PC-3 (cell line): ENCODE measurements at regions not wholly inside any gene's neighbourhood (a gene's known extent, or its start where the extent isn't known, plus 50 kb on each side); places are given as distances from the start of the nearest gene placed in this dataset.

Experiments
- EZH2 ChIP-seq: fragments of 300-600 bp; sonication (generic); IDR thresholded peaks from one replicate; pipeline ENCODE4 v1.6.1; 2017; ENCODE audit warnings: antibody characterized with exemption, mild to moderate bottlenecking, low read length; ENCODE audit not compliant: unreplicated experiment
- EZH2phosphoT487 ChIP-seq: fragments of 300-600 bp; sonication (generic); IDR thresholded peaks from 2 replicates; pipeline ENCODE4 v1.6.1; 2018; ENCODE audit warnings: mild to moderate bottlenecking, antibody characterized with exemption, low read length, borderline replicate concordance
- TF ChIP-seq, protein P1 (sequence below): fragments of 300-600 bp; sonication (generic); conservative IDR thresholded peaks from 2 replicates; pipeline ENCODE4 v1.5.1; 2017; ENCODE audit warnings: antibody characterized with exemption, low read depth, mild to moderate bottlenecking, low read length

GRCh38 chr2:16014041-16014787, 73.9 kb downstream of the MYCN start:
- TF ChIP-seq, protein P1, sequence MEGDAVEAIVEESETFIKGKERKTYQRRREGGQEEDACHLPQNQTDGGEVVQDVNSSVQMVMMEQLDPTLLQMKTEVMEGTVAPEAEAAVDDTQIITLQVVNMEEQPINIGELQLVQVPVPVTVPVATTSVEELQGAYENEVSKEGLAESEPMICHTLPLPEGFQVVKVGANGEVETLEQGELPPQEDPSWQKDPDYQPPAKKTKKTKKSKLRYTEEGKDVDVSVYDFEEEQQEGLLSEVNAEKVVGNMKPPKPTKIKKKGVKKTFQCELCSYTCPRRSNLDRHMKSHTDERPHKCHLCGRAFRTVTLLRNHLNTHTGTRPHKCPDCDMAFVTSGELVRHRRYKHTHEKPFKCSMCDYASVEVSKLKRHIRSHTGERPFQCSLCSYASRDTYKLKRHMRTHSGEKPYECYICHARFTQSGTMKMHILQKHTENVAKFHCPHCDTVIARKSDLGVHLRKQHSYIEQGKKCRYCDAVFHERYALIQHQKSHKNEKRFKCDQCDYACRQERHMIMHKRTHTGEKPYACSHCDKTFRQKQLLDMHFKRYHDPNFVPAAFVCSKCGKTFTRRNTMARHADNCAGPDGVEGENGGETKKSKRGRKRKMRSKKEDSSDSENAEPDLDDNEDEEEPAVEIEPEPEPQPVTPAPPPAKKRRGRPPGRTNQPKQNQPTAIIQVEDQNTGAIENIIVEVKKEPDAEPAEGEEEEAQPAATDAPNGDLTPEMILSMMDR = no peak
- TF ChIP-seq EZH2phosphoT487 (no peak), EZH2 (no peak)
